Ovary (tissue), 7 donors: ENCODE measurements at regions not wholly inside any gene's neighbourhood (a gene's known extent, or its start where the extent isn't known, plus 50 kb on each side); places are given as distances from the start of the nearest gene placed in this dataset.

ENCODE experiments used
- DNase-seq, 5 donors: peaks; one replicate each; pipeline ENCODE4 v3.0.0-alpha.2; 2019 to 2020
- H3K27ac ChIP-seq, 2 donors: fragments of 200-600 bp; one replicate each; pipeline versions ENCODE4 v1.5.1 to v1.8.0; 2019 to 2022
- H3K27me3 ChIP-seq: fragments of 200-600 bp; one replicate; pipeline ENCODE4 v1.8.0; 2022
- H3K36me3 ChIP-seq: fragments of 200-600 bp; sonication (generic); one replicate; pipeline ENCODE4 v1.5.1; 2019
- H3K4me1 ChIP-seq: one replicate; pipeline ENCODE4 v1.8.1; 2013; ENCODE audit warnings: mild to moderate bottlenecking, moderate library complexity; ENCODE audit not compliant: insufficient read depth
- H3K4me3 ChIP-seq: fragments of 200-600 bp; sonication (generic); one replicate; pipeline ENCODE4 v1.5.1; 2017
- H3K9me3 ChIP-seq, 2 donors: fragments of 200-600 bp in 1 of 2; sonication (generic) in 1 of 2; one replicate each; pipeline versions ENCODE4 v1.5.1 to v1.8.1; 2013 to 2019; ENCODE audit warnings: mild to moderate bottlenecking in 1 of 2, moderate library complexity in 1 of 2
- EP300 ChIP-seq: sonication (generic); formaldehyde crosslinking; IDR thresholded peaks from one replicate; pipeline ENCODE4 v1.6.1; 2017; ENCODE audit warnings: antibody characterized with exemption
- POLR2A ChIP-seq: fragments of 450-650 bp; IDR thresholded peaks from one replicate; pipeline ENCODE4 v1.6.1; 2017; ENCODE audit warnings: antibody characterized with exemption, mild to moderate bottlenecking, moderate library complexity
- WGBS, 3 donors: extraction: QIAGEN DNeasy Blood & Tissue Kit in 1 of 3; methylation state at CpG; one replicate each; pipeline versions ENCODE4 v1.1.5 to v1.1.7; 2013 to 2017; 5-methylcytosine and 5-hydroxymethylcytosine counted together
- intact Hi-C, 4 donors: fragments of 100-400 bp; cut with DNase I; formaldehyde crosslinking; loops; one replicate each; pipeline versions ENCODE4 v1.11.0 to v1.15.1; 2022 to 2023
- TF ChIP-seq, protein P1 (sequence below), 3 donors: fragments of 450-650 bp in 2 of 3; fragments of 200-600 bp in 1 of 3; IDR thresholded peaks; one replicate each; pipeline versions ENCODE4 v1.5.1 to v1.8.0; 2016 to 2022; ENCODE audit warnings: antibody characterized with exemption in 3 of 3, mild to moderate bottlenecking in 1 of 3
- donor health status: DM: no; HTN: no; CAD: no; lungs with moderate emphysema.
- donor health status: DM: no; HTN: no; CAD: no.
- donor health status: Bipolar disorder and iron deficiency.
- donor health status: DM: no; HTN: no; CAD: no.
- donor health status: DM: yes; HTN: yes; CAD: no.

DNA sequence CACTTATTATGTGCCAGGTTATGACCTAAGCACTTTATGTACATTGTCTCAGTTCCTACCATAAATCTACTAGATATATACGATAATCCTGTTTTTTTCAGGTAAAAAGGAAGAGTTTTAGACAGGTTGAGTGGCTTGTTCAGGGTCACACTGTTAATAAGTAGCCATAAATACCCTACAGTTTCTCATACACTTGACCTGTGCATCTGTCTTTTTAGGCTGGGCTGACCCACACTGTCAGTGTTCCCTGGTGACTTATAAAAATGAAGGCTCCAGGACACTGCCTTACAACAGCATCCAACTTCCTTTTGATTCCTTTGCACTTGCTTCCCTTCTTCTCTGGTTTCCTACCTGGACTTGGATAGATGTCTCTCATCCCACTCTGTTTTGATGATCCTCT, 78.2 kb upstream of the PAQR3 start:
- WGBS, 3 donors = 76 to 91% (median 83%) methylated on average over 1 of the region's 1 CpG
- H3K27ac ChIP-seq = no peak overlapping the region
- no peaks in the 10 kb centered on the region for H3K27me3 ChIP-seq
- DNase-seq = no peak
- no peaks in the 10 kb centered on the region for H3K9me3 ChIP-seq
- intact Hi-C loops = no loop called here
- H3K4me1 ChIP-seq = no peaks in the 10 kb centered on the region
- H3K4me3 ChIP-seq = no peak overlapping the region
- no peaks in the 10 kb centered on the region for H3K36me3 ChIP-seq
- TF ChIP-seq, protein P1, sequence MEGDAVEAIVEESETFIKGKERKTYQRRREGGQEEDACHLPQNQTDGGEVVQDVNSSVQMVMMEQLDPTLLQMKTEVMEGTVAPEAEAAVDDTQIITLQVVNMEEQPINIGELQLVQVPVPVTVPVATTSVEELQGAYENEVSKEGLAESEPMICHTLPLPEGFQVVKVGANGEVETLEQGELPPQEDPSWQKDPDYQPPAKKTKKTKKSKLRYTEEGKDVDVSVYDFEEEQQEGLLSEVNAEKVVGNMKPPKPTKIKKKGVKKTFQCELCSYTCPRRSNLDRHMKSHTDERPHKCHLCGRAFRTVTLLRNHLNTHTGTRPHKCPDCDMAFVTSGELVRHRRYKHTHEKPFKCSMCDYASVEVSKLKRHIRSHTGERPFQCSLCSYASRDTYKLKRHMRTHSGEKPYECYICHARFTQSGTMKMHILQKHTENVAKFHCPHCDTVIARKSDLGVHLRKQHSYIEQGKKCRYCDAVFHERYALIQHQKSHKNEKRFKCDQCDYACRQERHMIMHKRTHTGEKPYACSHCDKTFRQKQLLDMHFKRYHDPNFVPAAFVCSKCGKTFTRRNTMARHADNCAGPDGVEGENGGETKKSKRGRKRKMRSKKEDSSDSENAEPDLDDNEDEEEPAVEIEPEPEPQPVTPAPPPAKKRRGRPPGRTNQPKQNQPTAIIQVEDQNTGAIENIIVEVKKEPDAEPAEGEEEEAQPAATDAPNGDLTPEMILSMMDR (IDR thresholded peaks at IDR 0.05) = no peak
- TF ChIP-seq POLR2A (no peak), EP300 (no peak)

DNA sequence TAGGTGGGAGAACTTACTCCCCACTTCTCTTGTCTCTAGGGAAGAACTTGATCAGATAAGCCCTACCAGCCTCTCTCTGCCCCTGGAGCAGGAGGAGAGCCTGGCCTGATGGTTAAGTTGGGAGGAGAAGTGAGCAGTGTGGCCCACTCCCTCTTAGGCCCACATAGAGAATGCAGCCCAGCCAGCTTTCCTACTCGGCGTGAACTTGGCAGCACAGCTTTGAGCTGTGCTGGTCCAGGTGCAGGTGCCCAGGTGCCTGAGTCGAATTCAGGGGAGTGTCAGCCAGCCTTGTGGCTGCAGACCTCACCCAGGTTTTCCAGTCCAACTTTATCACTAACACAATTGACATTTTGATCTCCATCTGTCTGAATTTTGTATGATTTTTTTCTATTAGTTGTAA, 77.6 kb upstream of the PAQR3 start:
- no peak for DNase-seq
- 70 to 80% (median 80%) methylated on average over 3 of the region's 3 CpGs for WGBS, 3 donors
- TF ChIP-seq EP300 = no peak
- TF ChIP-seq POLR2A = no peak
- TF ChIP-seq, protein P1 (IDR thresholded peaks at IDR 0.05) = no peak
- H3K4me3 ChIP-seq = no peak overlapping the region
- H3K4me1 ChIP-seq = no peaks in the 10 kb centered on the region
- no peaks in the 10 kb centered on the region for H3K27me3 ChIP-seq
- H3K36me3 ChIP-seq = no peaks in the 10 kb centered on the region
- no peaks in the 10 kb centered on the region for H3K9me3 ChIP-seq
- no peak overlapping the region for H3K27ac ChIP-seq
- intact Hi-C loops = no loop called here

DNA sequence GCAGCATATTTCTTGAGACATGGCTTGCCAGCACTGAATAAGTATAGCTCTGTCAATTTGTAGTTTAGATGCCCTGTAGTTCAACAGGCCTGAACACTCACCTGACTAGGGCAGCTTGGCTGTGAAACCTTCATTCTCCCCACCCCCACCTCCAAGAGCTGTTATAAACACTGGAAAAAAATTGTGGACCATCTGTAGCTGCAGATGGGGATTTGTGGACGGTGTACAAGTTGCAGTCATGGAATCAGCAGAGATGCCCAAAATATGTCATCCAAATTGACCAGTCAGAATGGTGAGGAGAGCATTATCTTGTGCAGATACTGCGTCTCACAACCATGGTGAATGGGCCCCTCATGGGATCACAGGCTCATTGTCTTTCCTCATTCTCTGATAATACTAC, 76.2 kb upstream of the PAQR3 start:
- Histone ChIP-seq H3K4me3 (no peak overlapping the region), H3K36me3 (no peaks in the 10 kb centered on the region), H3K9me3 (no peaks in the 10 kb centered on the region), H3K27ac (no peak overlapping the region), H3K4me1 (no peaks in the 10 kb centered on the region), H3K27me3 (no peaks in the 10 kb centered on the region)
- TF ChIP-seq, protein P1 (IDR thresholded peaks at IDR 0.05) = no peak
- TF ChIP-seq POLR2A (no peak), EP300 (no peak)
- DNase-seq = no peak
- 91 to 95% (median 92%) methylated on average over 2 of the region's 2 CpGs for WGBS, 3 donors
- intact Hi-C loops = no loop called here

DNA sequence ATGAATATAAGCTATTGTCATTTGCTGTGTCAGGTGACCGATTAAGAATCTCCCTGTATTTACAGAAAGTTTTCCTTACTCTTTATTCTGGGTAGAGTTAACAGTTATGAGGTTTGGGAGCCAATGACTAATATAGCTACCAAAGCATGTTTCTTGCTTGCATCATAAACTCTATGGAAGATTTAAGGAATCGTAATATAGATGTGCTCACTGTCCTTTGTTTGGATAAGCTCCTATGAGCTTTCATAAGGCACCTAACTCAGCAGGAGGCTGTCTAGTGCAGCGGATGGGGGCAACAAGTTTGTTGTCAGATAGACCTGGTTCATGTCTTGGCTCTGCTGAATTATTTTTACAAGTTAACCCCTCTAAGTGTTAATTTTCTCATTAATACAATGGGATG, 75.0 kb upstream of the PAQR3 start:
- intact Hi-C loops = no loop called here
- 81 to 92% (median 84%) methylated on average over 3 of the region's 3 CpGs for WGBS, 3 donors
- no peak overlapping the region for H3K27ac ChIP-seq
- no peak overlapping the region for H3K4me3 ChIP-seq
- TF ChIP-seq, protein P1 (IDR thresholded peaks at IDR 0.05) = no peak
- no peak for TF ChIP-seq POLR2A
- TF ChIP-seq EP300 = no peak
- H3K27me3 ChIP-seq = no peaks in the 10 kb centered on the region
- no peaks in the 10 kb centered on the region for H3K9me3 ChIP-seq
- DNase-seq = no peak
- H3K36me3 ChIP-seq = no peaks in the 10 kb centered on the region
- H3K4me1 ChIP-seq = no peaks in the 10 kb centered on the region

DNA sequence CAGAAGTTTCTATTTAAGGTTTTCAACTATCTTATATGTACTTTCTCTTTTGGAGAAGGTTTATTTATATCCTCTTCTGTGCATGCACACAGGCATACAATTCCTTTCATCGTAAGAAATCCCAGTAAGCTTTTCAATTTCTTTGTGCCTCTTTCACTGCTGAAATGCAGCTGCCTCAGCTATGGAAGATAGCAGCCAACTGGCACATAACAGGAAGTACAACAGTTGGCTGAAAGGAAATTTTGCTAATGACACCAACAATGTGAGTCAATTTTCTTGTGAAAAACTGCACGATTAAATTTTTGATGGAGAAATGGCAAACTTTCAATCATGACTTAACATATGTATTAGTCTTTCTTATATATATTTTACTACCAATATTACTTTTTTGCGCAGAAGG, 74.5 kb upstream of the PAQR3 start:
- TF ChIP-seq POLR2A = no peak
- TF ChIP-seq, protein P1 (IDR thresholded peaks at IDR 0.05) = no peak
- no peak for TF ChIP-seq EP300
- no peaks in the 10 kb centered on the region for H3K4me1 ChIP-seq
- no peaks in the 10 kb centered on the region for H3K27me3 ChIP-seq
- no peak overlapping the region for H3K27ac ChIP-seq
- no peaks in the 10 kb centered on the region for H3K36me3 ChIP-seq
- intact Hi-C loops = no loop called here
- DNase-seq = no peak
- WGBS, 3 donors = 65 to 78% (median 65%) methylated on average over 3 of the region's 3 CpGs
- no peaks in the 10 kb centered on the region for H3K9me3 ChIP-seq
- H3K4me3 ChIP-seq = no peak overlapping the region
